Glutamatergic neuron (in vitro differentiated cells): ENCODE measurements at regions not wholly inside any gene's neighbourhood (a gene's known extent, or its start where the extent isn't known, plus 50 kb on each side); places are given as distances from the start of the nearest gene placed in this dataset.

ENCODE experiments used
- DNase-seq: peaks from one replicate; pipeline ENCODE4 v3.0.0; 2022
- H3K27ac Mint-ChIP-seq: one replicate; pipeline ENCODE4 v1.8.0; 2020; ENCODE audit warnings: mild to moderate bottlenecking, mixed read lengths, inconsistent platforms; ENCODE audit not compliant: unreplicated experiment
- H3K27me3 Mint-ChIP-seq: one replicate; pipeline ENCODE4 v1.8.0; 2020; ENCODE audit warnings: mild to moderate bottlenecking, moderate library complexity, mixed read lengths, inconsistent platforms; ENCODE audit not compliant: unreplicated experiment
- H3K36me3 Mint-ChIP-seq: one replicate; pipeline ENCODE4 v1.8.0; 2020; ENCODE audit warnings: mild to moderate bottlenecking, mixed read lengths, inconsistent platforms; ENCODE audit not compliant: unreplicated experiment
- H3K4me1 Mint-ChIP-seq: one replicate; pipeline ENCODE4 v1.8.0; 2020; ENCODE audit warnings: mild to moderate bottlenecking, low read depth, mixed read lengths, inconsistent platforms; ENCODE audit not compliant: unreplicated experiment
- H3K4me3 Mint-ChIP-seq: one replicate; pipeline ENCODE4 v1.8.0; 2020; ENCODE audit warnings: mild to moderate bottlenecking, mixed read lengths, inconsistent platforms; ENCODE audit not compliant: unreplicated experiment
- H3K9me3 Mint-ChIP-seq: one replicate; pipeline ENCODE4 v1.8.0; 2020; ENCODE audit warnings: mild to moderate bottlenecking, moderate library complexity, mixed read lengths, inconsistent platforms; ENCODE audit not compliant: unreplicated experiment
- CTCF ChIP-seq: fragments of 200-600 bp; sonication (generic); IDR thresholded peaks from one replicate; pipeline ENCODE4 v1.5.0; 2021; ENCODE audit not compliant: partially characterized antibody, unreplicated experiment

DNA sequence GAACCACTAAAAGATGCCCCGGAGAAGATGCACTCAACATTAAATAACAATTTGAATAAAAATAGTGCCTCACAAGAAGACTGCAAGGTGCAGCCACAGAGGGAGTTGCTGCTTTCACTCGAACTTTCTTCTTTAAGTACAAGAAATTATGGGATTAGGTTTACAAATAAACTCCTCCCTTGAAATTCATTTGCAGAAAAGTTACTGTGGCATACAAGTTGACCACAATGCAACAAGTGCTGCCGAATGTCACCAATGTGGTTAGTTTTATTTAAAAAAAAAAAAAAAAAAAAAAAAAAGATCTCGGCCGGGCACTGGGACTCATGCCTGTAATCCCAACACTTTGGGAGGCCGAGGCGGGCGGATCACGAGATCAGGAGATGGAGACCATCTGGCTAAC is 76.8 kb upstream of the RAB4A start:
- Mint-ChIP-seq H3K4me3 (no peak overlapping the region), H3K27me3 (peaks cover 3% of the 10 kb centered on the region), H3K36me3 (no peaks in the 10 kb centered on the region), H3K4me1 (no peaks in the 10 kb centered on the region), H3K27ac (no peak overlapping the region), H3K9me3 (no peaks in the 10 kb centered on the region)
- no peak for DNase-seq
- no peak for TF ChIP-seq CTCF

GRCh38 chr1:229195246-229195645 is 75.7 kb upstream of the RAB4A start:
- H3K4me3 Mint-ChIP-seq: no peak overlapping the region

DNA sequence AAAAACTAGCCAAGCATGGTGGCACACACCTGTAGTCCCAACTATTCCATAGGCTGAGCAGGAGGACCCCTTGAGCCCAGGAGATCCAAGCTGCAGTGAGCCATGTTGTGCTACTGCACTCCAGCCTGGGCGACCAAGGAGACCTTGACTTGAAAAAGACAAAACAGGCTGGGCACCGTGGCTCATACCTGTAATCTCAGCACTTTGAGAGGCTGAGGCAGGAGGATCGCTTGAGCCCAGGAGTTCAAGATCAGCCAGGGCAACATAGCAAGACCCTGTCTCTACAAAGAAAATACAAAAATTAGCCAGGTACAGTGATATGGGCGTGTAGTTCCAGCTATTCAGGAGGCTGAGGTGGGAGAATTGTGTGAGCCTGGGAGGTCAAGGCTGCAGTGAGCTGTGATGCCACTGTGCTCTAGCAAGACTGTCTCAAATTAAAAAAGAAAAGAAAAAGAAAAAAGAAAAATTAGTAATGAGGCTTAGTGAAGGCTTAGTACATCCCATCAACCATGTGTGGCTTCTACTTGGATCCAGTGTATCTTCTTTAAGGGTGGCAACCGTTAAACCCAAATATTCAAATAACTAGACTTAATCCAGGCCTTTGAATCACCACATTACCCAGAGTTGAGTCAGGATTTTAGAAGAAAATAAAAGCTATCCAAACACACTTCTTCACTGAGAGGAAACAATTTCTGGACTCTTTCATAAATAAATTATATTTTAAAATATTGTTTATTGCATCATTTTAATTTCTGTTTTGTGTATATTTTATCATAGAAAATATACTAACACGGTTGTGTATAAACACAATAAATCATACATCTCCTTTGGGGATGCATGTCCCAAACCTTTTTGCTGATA is 74.3 kb upstream of the RAB4A start:
- H3K36me3 Mint-ChIP-seq: no peaks in the 10 kb centered on the region
- no peak overlapping the region for H3K4me3 Mint-ChIP-seq
- no peaks in the 10 kb centered on the region for H3K4me1 Mint-ChIP-seq
- no peak overlapping the region for H3K27ac Mint-ChIP-seq
- no peaks in the 10 kb centered on the region for H3K27me3 Mint-ChIP-seq
- no peak for DNase-seq
- H3K9me3 Mint-ChIP-seq: no peaks in the 10 kb centered on the region
- TF ChIP-seq CTCF: no peak

More at GRCh38 chr1:229195246-229195645, 75.7 kb upstream of the RAB4A start:
- no peak overlapping the region for H3K27ac Mint-ChIP-seq
- no peaks in the 10 kb centered on the region for H3K36me3 Mint-ChIP-seq
- H3K4me1 Mint-ChIP-seq: no peaks in the 10 kb centered on the region
- H3K9me3 Mint-ChIP-seq: no peaks in the 10 kb centered on the region
- peaks cover 2% of the 10 kb centered on the region for H3K27me3 Mint-ChIP-seq
- no peak for TF ChIP-seq CTCF
- no peak for DNase-seq

DNA sequence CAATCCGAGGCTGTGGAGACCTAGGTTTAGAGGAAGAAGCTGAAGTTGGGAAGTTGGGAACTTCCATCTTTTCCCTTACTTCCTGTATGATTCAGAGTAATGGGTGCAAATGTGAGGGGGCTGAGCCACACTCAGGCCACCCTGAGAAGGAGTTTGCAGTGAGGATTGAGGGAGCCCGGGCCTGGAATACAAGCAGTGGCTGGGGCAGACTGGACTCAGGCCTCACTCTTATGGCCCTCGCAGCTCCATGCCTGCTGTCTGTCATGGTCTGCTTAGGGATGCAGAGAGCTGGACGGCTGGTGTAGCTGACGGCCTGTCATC is 73.7 kb upstream of the RAB4A start:
- peaks cover 2% of the 10 kb centered on the region for H3K9me3 Mint-ChIP-seq
- H3K27ac Mint-ChIP-seq: no peak overlapping the region
- no peaks in the 10 kb centered on the region for H3K4me1 Mint-ChIP-seq
- peaks cover 2% of the 10 kb centered on the region for H3K27me3 Mint-ChIP-seq
- no peaks in the 10 kb centered on the region for H3K36me3 Mint-ChIP-seq
- no peak for TF ChIP-seq CTCF
- DNase-seq: no peak
- H3K4me3 Mint-ChIP-seq: no peak overlapping the region

GRCh38 chr1:229199261-229200243 is 71.4 kb upstream of the RAB4A start:
- peaks cover 2% of the 10 kb centered on the region for H3K9me3 Mint-ChIP-seq
- DNase-seq: no peak
- H3K4me1 Mint-ChIP-seq: peaks cover 7% of the 10 kb centered on the region
- no peaks in the 10 kb centered on the region for H3K36me3 Mint-ChIP-seq
- H3K27ac Mint-ChIP-seq: no peak overlapping the region
- H3K4me3 Mint-ChIP-seq: no peak overlapping the region
- H3K27me3 Mint-ChIP-seq: peaks cover 2% of the 10 kb centered on the region
- no peak for TF ChIP-seq CTCF
